GM12873 (cell line): ENCODE measurements at regions not wholly inside any gene's neighbourhood (a gene's known extent, or its start where the extent isn't known, plus 50 kb on each side); places are given as distances from the start of the nearest gene placed in this dataset.

ENCODE experiments used
- CTCF ChIP-seq: IDR thresholded peaks from 2 replicates; pipeline ENCODE4 v1.5.1; 2012; ENCODE audit warnings: low read depth, mild to moderate bottlenecking, moderate library complexity, low read length, control low read depth; ENCODE audit not compliant: insufficient read depth; ENCODE audit errors: missing control alignments

DNA sequence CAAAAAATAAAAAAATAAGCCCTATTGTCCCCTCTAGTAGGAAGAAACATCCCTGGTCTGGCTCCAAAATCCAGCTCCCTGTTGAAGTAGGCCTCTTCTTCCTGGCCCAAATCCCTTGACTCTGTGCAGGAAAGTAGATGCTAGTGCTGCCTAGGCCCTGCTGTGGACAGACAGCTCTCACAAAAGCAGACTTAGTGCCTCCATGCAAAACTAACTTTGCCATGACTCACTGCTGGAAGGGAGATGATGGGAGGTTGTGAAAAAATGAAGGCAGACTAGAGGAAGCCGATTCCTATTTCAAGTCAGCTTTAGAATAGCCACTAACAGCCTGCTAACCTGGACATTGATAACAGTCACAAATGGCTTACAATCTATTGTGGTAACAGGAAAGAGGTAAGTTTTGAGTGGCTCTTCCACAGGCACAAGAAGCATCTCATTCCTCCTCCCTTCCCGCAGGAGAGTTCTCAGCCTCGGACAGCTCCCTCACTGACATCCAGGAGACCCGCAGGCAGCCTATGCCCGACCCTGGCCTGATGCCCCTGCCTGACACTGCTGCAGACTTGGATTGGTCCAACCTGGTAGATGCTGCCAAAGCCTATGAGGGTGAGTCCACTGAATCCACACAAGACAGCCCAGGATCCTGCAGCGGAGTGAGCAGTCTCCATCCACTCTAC lies 198.9 kb upstream of the RGS6 start:
- no peak for TF ChIP-seq CTCF

- no peak for TF ChIP-seq CTCF
Measured at GRCh38 chr14:71734076-71734475, 198.2 kb upstream of the RGS6 start.

DNA sequence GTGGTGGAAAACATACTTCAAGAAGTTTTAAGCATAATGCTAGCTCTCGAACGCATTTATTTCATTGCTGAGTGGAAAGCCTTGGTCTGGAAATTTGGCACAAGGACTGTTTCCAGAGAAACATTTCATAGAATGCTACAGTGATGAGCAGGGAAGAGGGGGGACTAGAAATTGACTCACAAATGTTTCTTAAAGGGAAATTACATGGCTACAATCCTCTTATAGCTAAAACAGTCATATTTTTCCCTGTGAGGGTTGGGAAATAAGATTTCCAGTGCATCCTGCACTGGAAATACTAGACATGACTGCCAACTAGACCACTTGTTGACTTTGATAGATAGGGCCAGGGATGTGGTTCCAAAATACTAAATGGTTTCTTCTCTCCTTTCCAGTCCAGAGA lies 197.3 kb upstream of the RGS6 start:
- no peak for TF ChIP-seq CTCF

GRCh38 chr14:71737760-71738159 lies 194.5 kb upstream of the RGS6 start:
- no peak for TF ChIP-seq CTCF

DNA sequence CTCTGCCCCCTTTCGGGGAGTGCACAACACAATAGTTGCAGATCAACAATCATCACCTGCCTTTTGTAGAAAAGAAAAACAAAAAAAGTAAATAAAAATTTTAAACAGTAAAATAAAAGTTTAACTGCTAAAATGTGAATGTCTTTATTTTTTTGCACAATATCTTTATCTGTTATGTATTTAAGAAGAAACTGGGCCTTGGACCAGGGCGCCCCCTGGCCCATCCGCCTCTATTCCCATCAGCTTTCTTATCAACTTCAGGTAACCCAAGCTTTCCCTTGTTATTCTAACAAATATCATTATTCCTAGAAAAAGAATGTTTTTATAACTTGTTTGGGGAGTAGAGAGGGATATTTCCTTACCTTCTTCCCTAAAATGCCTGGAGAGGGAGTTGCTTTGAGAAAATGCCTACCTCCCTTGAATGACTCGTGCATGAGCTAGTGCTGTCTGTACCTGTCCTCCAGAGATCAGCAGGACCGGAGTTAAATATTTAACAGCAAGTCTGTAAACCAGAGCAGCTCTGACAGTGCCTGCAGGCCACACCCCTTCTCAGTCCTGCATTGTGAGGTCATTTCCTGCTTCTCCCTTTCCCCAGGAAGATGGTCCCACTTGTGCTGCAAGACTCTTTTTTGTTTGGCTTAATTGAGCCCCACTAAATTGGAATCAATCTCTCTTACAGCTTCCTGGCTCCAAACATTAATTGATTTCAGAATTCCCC lies 192.8 kb upstream of the RGS6 start:
- no peak for TF ChIP-seq CTCF

GRCh38 chr14:71741241-71741640 lies 191.0 kb upstream of the RGS6 start:
- no peak for TF ChIP-seq CTCF

- TF ChIP-seq CTCF, result no peak
Measured at GRCh38 chr14:71742485-71742884, 189.7 kb upstream of the RGS6 start.
